ENCODE measurements at regions not wholly inside any gene's neighbourhood (a gene's known extent, or its start where the extent isn't known, plus 50 kb on each side); places are given as distances from the start of the nearest gene placed in this dataset.
"Not testable (repeated sequence)": the region's sequence is repeated elsewhere in the genome, so short reads cannot be mapped to it uniquely, and the experiment has no call there.

DNA sequence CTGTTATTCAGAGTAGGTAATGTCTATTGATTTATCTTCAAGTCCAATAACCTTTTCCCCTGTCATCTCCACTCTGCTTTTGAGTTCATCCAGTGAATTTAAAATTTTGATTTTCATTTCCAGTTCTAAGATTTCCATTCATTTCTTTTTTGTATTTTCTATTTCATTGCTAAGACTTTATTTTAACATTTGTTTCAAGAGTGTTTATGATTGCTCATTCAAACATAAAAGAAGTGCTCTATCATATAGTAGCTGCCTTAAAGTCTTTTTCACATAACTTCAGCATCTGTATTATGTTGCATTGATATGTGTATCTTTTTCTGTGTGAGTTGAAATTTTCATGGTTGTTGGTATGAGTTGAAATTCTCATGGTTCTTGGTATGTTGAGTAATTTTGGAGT lies 341.6 kb downstream of the SOX4 start:
- no peak for DNase-seq

GRCh38 chr6:21935561-21936028 lies 342.0 kb downstream of the SOX4 start:
- DNase-seq = peak; percentile 70

GRCh38 chr6:21937466-21937865 lies 343.9 kb downstream of the SOX4 start:
- DNase-seq = no peak

GRCh38 chr6:21939066-21939465 lies 345.5 kb downstream of the SOX4 start:
- DNase-seq = not testable (repeated sequence)

DNA sequence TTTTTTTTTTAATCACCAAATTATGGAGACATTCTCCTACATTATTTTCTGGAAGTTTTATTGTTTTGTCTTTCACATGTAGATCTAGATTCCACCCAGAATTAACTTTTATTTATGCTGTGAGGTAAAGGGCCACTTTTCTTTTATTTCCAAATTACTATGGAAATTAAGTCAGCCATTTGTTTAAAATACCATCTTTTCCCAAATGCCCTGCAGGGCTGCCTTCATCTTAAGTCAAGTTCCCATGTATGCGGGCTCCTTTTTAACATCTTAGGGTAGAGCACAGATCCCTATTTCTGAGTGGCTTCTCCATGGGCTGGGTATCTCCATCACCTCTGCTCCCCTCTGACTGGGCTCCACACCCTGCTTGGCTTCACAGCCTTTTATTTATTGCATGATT lies 348.4 kb downstream of the SOX4 start:
- DNase-seq = no peak

GRCh38 chr6:21942897-21943296 lies 349.3 kb downstream of the SOX4 start:
- DNase-seq = no peak

GRCh38 chr6:21946298-21946783 lies 350.5 kb downstream of the PRL start:
- peak; percentile 48 for DNase-seq

GRCh38 chr6:21947227-21947626 lies 349.6 kb downstream of the PRL start:
- not testable (repeated sequence) for DNase-seq

- DNase-seq = no peak
Measured at GRCh38 chr6:21947731-21948386, 349.0 kb downstream of the PRL start.

- no peak for DNase-seq
Measured at GRCh38 chr6:21949211-21949801, 347.5 kb downstream of the PRL start.

GRCh38 chr6:21952367-21952766 lies 344.5 kb downstream of the PRL start:
- no peak for DNase-seq

- peak; percentile 20 for DNase-seq
Measured at GRCh38 chr6:21953831-21954801, 342.7 kb downstream of the PRL start.

GRCh38 chr6:21955053-21955595 lies 341.7 kb downstream of the PRL start:
- no peak for DNase-seq

- no peak for DNase-seq
Measured at GRCh38 chr6:21955951-21956350, 340.9 kb downstream of the PRL start.

DNA sequence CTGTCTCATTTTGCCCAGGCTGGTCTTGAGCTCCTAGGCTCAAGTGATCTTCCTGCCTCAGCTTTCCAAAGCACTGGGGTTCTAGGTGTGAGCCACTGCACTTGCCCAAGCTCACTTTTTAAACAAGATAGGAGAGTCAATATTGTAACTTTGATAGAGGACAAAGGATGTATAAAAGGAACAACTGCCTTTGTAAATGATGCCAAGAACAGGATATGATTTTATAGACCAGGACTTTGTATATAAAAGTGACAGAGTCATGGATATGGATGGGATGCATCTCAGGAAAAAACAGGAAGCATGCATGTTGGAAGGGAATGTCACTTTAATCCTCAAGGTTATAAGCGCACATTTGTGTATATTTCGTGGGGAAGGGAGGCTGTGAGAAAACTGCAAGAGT lies 338.4 kb downstream of the PRL start:
- DNase-seq = no peak

DNA sequence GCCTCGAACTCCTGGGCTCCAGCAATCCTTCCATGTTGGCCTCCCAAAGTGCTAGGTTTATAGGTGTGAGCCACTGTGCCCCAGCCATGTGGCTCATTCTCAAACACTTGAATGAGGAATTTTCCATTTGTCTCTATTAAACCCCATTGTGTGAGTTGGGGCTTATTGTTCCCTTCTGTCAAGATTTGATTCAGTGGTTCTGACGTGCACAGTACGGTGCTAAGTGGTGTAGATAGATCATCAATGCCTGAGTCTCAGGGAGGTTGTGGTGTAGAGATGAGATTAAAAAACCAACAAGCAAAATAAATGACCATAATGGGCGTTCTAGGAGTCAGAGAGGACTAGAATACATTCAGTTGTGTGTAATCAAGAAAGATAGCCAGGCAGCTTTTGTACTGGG lies 335.6 kb downstream of the PRL start:
- DNase-seq = no peak

- DNase-seq = no peak
Measured at GRCh38 chr6:21965016-21965415, 331.8 kb downstream of the PRL start.

DNA sequence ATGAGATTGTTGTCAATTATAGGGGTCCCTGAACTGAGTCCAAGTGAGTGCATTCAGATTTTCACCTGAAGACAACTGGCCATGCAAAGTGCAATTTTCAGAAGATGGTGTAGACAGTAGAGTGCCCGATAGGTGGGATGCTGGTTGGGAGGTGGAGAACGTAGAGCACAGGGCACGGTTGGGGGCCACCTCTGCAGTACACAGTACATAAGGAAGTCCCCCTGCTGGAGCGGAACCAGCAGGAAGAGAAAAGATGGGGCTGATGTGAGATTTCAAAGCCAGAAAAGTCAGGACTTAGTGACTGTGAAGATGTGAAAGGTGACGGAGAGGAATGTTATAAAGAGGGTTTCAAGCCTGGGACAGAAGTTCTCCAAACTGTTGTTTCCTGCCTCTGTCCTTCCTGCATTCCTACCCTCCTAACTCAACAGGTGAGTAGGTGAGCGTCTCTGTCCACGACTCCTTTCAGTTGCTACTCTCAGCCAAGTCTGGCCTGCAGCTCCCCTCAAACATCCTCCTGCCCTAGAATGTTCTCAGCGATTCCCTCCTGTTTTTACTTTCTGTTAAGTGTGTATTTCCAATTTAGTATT lies 330.8 kb downstream of the PRL start:
- no peak for DNase-seq

DNA sequence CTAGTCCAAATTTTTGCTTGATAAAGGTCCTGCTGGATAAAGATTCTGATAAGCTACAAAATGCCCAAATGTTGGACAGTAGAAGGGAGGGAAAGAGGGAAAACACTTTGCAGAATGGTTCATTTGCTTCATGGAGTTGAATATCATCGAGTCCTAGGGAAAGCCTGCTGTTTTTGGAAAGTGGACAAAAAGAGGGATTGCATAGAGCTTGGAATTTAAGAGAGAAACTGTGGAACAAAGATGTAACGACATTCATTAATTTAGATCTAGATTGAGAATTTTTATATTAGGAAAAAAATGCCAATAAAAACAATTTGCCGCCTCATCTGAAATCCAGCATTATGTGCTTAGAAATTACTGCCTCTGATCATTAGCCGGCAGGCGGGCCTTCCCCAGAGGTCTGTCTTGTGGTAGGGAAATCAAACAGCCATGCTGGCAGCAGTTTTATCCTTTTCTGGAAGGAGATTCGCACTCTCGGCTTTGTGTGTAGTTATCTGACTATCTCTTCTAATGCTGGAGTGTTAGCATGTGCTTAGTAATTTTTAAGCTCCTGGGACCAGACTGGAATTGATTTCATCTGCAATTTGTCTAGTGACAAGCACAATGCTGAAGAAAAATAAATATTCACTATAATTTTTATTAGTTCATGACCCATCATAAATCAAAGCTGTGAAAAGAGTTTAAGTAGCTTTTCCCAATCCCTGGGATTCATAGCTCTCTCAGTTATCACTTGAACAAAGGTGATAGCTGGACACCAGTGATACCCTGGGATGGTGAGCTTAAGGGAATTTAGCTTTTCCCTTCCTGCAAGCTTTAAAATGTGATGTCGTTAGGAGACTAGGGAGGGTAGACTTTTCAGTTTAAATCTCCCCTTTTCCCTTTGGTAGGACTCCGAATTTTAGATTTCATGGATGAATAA lies 329.5 kb downstream of the PRL start:
- no peak for DNase-seq

DNA sequence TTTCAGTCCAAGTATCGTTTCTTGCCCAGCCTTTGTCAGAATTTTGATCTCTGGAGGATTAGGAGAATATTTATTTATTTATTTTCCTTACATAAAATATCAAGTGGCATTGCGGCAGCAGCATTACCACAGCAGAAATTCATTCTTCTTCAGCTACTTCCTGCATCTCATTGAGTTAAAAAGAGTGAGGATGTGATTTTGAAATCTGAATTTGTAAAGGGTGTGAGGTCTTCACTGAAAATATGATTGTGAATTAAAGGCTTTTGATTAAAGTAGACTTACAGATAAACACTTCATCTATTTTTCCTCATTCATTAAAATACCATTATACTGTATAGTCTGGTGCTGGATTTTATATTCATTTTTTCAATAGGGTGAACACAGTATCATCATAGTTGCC lies 328.4 kb downstream of the PRL start:
- no peak for DNase-seq

- DNase-seq = no peak
Measured at GRCh38 chr6:21969192-21969591, 327.6 kb downstream of the PRL start.

Measured in HCEC 1CT (cell line).